Erythroblast (primary cell): ENCODE measurements at regions not wholly inside any gene's neighbourhood (a gene's known extent, or its start where the extent isn't known, plus 50 kb on each side); places are given as distances from the start of the nearest gene placed in this dataset.
"Not testable (repeated sequence)": the region's sequence is repeated elsewhere in the genome, so short reads cannot be mapped to it uniquely, and the experiment has no call there.

Source experiments
- DNase-seq, 2 experiments: peaks; one replicate each; lab custom pipeline; 2025; lab: John Stamatoyannopoulos, UW
- GATA1 ChIP-seq: IDR thresholded peaks from 2 replicates; pipeline ENCODE4 v1.6.1; 2011; ENCODE audit warnings: low read depth, mild to moderate bottlenecking, control low read depth, low read length, moderate library complexity
- POLR2A ChIP-seq: IDR thresholded peaks from 2 replicates; pipeline ENCODE4 v1.6.1; 2011; ENCODE audit warnings: mild to moderate bottlenecking, low read length

GRCh38 chr2:176999301-176999700, 213.3 kb upstream of the HNRNPA3 start:
- TF ChIP-seq GATA1: no peak
- no peak for TF ChIP-seq POLR2A
- DNase-seq: peak in 1 of 2 experiments; percentile 16

GRCh38 chr2:177000061-177000714, 212.4 kb upstream of the HNRNPA3 start:
- TF ChIP-seq POLR2A: no peak
- no peak for TF ChIP-seq GATA1
- no peak for DNase-seq

- TF ChIP-seq GATA1: no peak
- TF ChIP-seq POLR2A: no peak
- DNase-seq: no peak
Measured at GRCh38 chr2:177000715-177001072, 211.9 kb upstream of the HNRNPA3 start.

- no peak for DNase-seq
- no peak for TF ChIP-seq GATA1
Measured at GRCh38 chr2:177001334-177001733, 211.3 kb upstream of the HNRNPA3 start.

- DNase-seq: peak in 1 of 2 experiments; percentile 53
- TF ChIP-seq POLR2A (no peak), GATA1 (no peak)
Measured at GRCh38 chr2:177002983-177003382, 209.6 kb upstream of the HNRNPA3 start.

- not testable (repeated sequence) for DNase-seq
Measured at GRCh38 chr2:177007726-177008125, 204.9 kb upstream of the HNRNPA3 start.

- not testable (repeated sequence) for DNase-seq
Measured at GRCh38 chr2:177008662-177009061, 203.9 kb upstream of the HNRNPA3 start.

- DNase-seq: no peak
- no peak for TF ChIP-seq POLR2A
Measured at GRCh38 chr2:177010146-177010545, 202.4 kb upstream of the HNRNPA3 start.

- TF ChIP-seq GATA1: no peak
- TF ChIP-seq POLR2A: no peak
- no peak for DNase-seq
Measured at GRCh38 chr2:177010861-177011260, 201.7 kb upstream of the HNRNPA3 start.

- DNase-seq: no peak
- TF ChIP-seq GATA1: no peak
- no peak for TF ChIP-seq POLR2A
Measured at GRCh38 chr2:177014946-177015345, 197.6 kb upstream of the HNRNPA3 start.

- no peak for TF ChIP-seq GATA1
- no peak for TF ChIP-seq POLR2A
- no peak for DNase-seq
Measured at GRCh38 chr2:177015356-177015923, 197.2 kb upstream of the HNRNPA3 start.

GRCh38 chr2:177020524-177021119, 192.0 kb upstream of the HNRNPA3 start:
- TF ChIP-seq POLR2A (no peak), GATA1 (no peak)
- no peak for DNase-seq

GRCh38 chr2:177021706-177022343, 190.8 kb upstream of the HNRNPA3 start:
- TF ChIP-seq GATA1: no peak
- TF ChIP-seq POLR2A: no peak
- no peak for DNase-seq

GRCh38 chr2:177024765-177025164, 187.8 kb upstream of the HNRNPA3 start:
- TF ChIP-seq POLR2A (no peak), GATA1 (no peak)
- no peak for DNase-seq

- DNase-seq: no peak
- TF ChIP-seq POLR2A (no peak), GATA1 (no peak)
Measured at GRCh38 chr2:177026253-177026652, 186.3 kb upstream of the HNRNPA3 start.

- TF ChIP-seq POLR2A (no peak), GATA1 (no peak)
- DNase-seq: no peak
Measured at GRCh38 chr2:177026956-177027355, 185.6 kb upstream of the HNRNPA3 start.
